HEK293T (cell line): ENCODE measurements at regions not wholly inside any gene's neighbourhood (a gene's known extent, or its start where the extent isn't known, plus 50 kb on each side); places are given as distances from the start of the nearest gene placed in this dataset.

Experiments
- CTCF ChIA-PET: fragments of 350-600 bp; formaldehyde crosslinking; extraction: SDS; loops from one replicate; lab custom pipeline; 2021; ENCODE audit warnings: antibody characterized with exemption, inconsistent platforms; lab: Yijun Ruan, JAX
- POLR2A ChIA-PET: fragments of 350-600 bp; formaldehyde crosslinking; extraction: SDS; loops from one replicate; lab custom pipeline; 2020; ENCODE audit warnings: antibody characterized with exemption, inconsistent platforms; lab: Yijun Ruan, JAX
- DNase-seq: peaks from one replicate; pipeline ENCODE4 v3.0.0; 2012; ENCODE audit warnings: mixed read lengths; ENCODE audit errors: extremely low spot score
- ARNT ChIP-seq: fragments of 450-650 bp; IDR thresholded peaks from 2 replicates; pipeline ENCODE4 v1.6.1; 2017; ENCODE audit warnings: mild to moderate bottlenecking
- BHLHE40 ChIP-seq: fragments of 450-650 bp; IDR thresholded peaks from 2 replicates; pipeline ENCODE4 v1.6.1; 2016; ENCODE audit warnings: mild to moderate bottlenecking, moderate library complexity, borderline replicate concordance
- CTBP1 ChIP-seq: fragments of 450-650 bp; IDR thresholded peaks from 2 replicates; pipeline ENCODE4 v1.6.1; 2016; ENCODE audit warnings: borderline replicate concordance
- ELF4 ChIP-seq: fragments of 450-650 bp; IDR thresholded peaks from 2 replicates; pipeline ENCODE4 v1.6.1; 2017; ENCODE audit warnings: antibody characterized with exemption
- FOXA1 ChIP-seq: fragments of 450-650 bp; IDR thresholded peaks from 2 replicates; pipeline ENCODE4 v1.6.1; 2016; ENCODE audit warnings: mild to moderate bottlenecking
- FOXK2 ChIP-seq: fragments of 450-650 bp; IDR thresholded peaks from 2 replicates; pipeline ENCODE4 v1.6.1; 2016; ENCODE audit warnings: mild to moderate bottlenecking
- FOXM1 ChIP-seq: fragments of 450-650 bp; IDR thresholded peaks from 2 replicates; pipeline ENCODE4 v1.6.1; 2017; ENCODE audit warnings: mild to moderate bottlenecking, borderline replicate concordance
- HDGF ChIP-seq: fragments of 450-650 bp; IDR thresholded peaks from 2 replicates; pipeline ENCODE4 v1.6.1; 2017; ENCODE audit warnings: antibody characterized with exemption, borderline replicate concordance
- L3MBTL2 ChIP-seq: fragments of 450-650 bp; conservative IDR thresholded peaks from 2 replicates; pipeline ENCODE4 v1.6.1; 2016; ENCODE audit warnings: mild to moderate bottlenecking
- LEF1 ChIP-seq: fragments of 450-650 bp; IDR thresholded peaks from 2 replicates; pipeline ENCODE4 v1.6.1; 2017; ENCODE audit warnings: mild to moderate bottlenecking, borderline replicate concordance
- NFRKB ChIP-seq: fragments of 450-650 bp; IDR thresholded peaks from 2 replicates; pipeline ENCODE4 v1.6.1; 2016; ENCODE audit warnings: mild to moderate bottlenecking, moderate library complexity
- PKNOX1 ChIP-seq: fragments of 450-650 bp; IDR thresholded peaks from 2 replicates; pipeline ENCODE4 v1.6.1; 2016
- SP1 ChIP-seq: fragments of 450-650 bp; IDR thresholded peaks from 2 replicates; pipeline ENCODE4 v1.6.1; 2017
- SUZ12 ChIP-seq: fragments of 450-650 bp; IDR thresholded peaks from 2 replicates; pipeline ENCODE4 v1.6.1; 2016; ENCODE audit warnings: mild to moderate bottlenecking
- TARDBP ChIP-seq: fragments of 450-650 bp; IDR thresholded peaks from 2 replicates; pipeline ENCODE4 v1.6.1; 2016
- ZNF384 ChIP-seq: fragments of 450-650 bp; IDR thresholded peaks from 2 replicates; pipeline ENCODE4 v1.6.1; 2016

DNA sequence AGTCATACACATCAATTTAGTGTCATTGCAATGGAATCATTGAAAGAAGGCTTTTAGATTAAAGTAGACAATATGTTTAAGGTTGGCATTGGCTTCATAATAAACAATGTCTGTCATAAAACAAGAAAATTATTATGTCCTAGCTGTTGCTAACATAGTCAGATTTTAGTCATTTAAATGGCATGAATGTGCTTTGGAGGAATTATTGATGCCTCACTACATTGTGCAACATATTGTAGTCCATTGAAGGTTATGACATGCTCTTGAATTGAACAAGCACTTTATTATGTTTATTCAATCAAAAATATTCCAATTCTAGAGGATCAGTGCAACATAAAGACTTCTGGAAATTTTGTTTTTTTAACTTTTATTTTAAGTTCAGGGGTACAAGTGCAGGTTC lies 489.8 kb upstream of the AMOT start:
- DNase-seq = no peak
- CTCF ChIA-PET = no interaction called here
- no peak for TF ChIP-seq SP1
- no peak for TF ChIP-seq NFRKB
- no peak for TF ChIP-seq TARDBP
- no peak for TF ChIP-seq FOXK2
- no peak for TF ChIP-seq CTBP1
- no peak for TF ChIP-seq ELF4
- no peak for TF ChIP-seq HDGF
- TF ChIP-seq PKNOX1 = no peak
- TF ChIP-seq LEF1 = no peak
- TF ChIP-seq L3MBTL2 = no peak
- no peak for TF ChIP-seq ZNF384
- no peak for TF ChIP-seq BHLHE40
- POLR2A ChIA-PET = no interaction called here

DNA sequence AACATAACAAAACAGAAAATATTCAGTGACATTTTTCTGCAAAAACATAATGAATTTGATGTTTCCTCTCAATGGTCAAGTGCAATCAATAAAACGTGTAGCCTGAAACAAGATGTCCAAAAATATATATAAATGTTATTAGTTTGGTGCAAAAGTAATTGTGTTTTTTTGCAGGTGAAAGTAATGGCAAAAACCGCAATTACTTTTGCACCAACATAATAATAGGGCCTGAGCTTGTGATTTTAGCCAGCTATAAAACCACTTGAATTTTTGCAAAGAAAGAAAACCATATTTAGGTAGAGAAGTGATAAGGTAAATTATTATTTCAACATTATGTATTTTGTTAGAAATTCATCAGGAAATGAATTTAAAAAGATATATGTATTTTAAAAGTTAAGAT lies 475.3 kb upstream of the AMOT start:
- ChIA-PET POLR2A (no interaction called here), CTCF (no interaction called here)
- no peak for DNase-seq
- TF ChIP-seq FOXM1 (no peak), ELF4 (peak; percentile 87)

GRCh38 chrX:113305496-113305895 lies 464.9 kb upstream of the AMOT start:
- no peak for TF ChIP-seq ELF4
- TF ChIP-seq FOXK2 = no peak
- no peak for TF ChIP-seq L3MBTL2
- no peak for TF ChIP-seq FOXA1
- DNase-seq = no peak
- ChIA-PET POLR2A (no interaction called here), CTCF (no interaction called here)

DNA sequence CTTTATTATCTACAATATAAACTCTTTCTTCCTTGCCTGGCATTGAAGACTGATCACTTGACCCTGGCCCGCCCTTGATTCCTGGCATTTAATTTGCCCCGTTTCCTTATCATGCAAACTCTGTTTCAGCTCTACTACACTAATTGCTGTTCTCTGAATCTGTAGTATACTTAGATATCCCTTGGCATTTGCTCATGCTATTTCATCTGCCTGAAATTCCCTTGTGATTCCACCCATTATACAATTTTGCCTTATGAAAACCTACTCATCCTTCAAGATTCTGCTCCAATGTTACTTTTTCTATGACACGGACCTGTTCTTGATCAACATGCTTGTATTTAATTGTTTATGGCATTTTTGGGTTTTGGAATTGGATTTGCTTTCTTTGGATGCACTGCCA lies 459.9 kb upstream of the AMOT start:
- TF ChIP-seq L3MBTL2 (no peak), FOXK2 (no peak), TARDBP (no peak), LEF1 (no peak), NFRKB (no peak), SUZ12 (no peak), FOXM1 (no peak), ZNF384 (no peak), BHLHE40 (no peak), ELF4 (no peak), CTBP1 (no peak), SP1 (no peak)
- DNase-seq = no peak
- ChIA-PET POLR2A (no interaction called here), CTCF (no interaction called here)

GRCh38 chrX:113297437-113297836 lies 456.8 kb upstream of the AMOT start:
- DNase-seq = no peak
- TF ChIP-seq ARNT (no peak), SUZ12 (no peak), FOXA1 (no peak), PKNOX1 (no peak), BHLHE40 (no peak), TARDBP (no peak), L3MBTL2 (no peak), FOXM1 (no peak), LEF1 (no peak), FOXK2 (no peak), HDGF (no peak)
- CTCF ChIA-PET = no interaction called here
- POLR2A ChIA-PET = no interaction called here

DNA sequence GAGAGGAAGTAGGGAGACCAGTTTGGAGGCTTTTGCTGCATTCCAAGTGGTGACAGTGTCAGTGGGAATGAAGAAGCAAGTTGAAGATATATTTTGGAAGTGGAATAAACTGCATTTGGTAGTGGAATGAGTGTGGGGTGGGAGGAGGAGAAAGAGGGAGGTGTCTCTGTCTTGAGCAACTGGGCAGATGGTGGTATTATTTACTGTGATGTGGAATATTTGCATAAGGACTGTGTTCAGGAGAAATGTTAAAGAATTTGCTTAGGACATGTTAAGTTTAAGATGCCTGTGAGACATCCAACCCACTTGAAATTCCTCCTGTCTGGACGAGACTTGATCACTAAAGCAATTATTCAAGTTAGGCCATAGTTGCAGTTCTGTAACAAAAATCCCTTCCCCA lies 448.9 kb upstream of the AMOT start:
- TF ChIP-seq FOXM1 (no peak), PKNOX1 (no peak), HDGF (no peak), ARNT (no peak), SUZ12 (no peak)
- ChIA-PET POLR2A (no interaction called here), CTCF (no interaction called here)
- DNase-seq = no peak

- DNase-seq = no peak
- TF ChIP-seq NFRKB (no peak), BHLHE40 (no peak), TARDBP (no peak), HDGF (no peak), FOXM1 (no peak), FOXK2 (no peak), SP1 (no peak), LEF1 (no peak), SUZ12 (no peak), ELF4 (no peak), ZNF384 (no peak), ARNT (no peak)
- ChIA-PET CTCF (no interaction called here), POLR2A (no interaction called here)
These were observed 447.1 kb upstream of the AMOT start for GRCh38 chrX:113287761-113288160.

DNA sequence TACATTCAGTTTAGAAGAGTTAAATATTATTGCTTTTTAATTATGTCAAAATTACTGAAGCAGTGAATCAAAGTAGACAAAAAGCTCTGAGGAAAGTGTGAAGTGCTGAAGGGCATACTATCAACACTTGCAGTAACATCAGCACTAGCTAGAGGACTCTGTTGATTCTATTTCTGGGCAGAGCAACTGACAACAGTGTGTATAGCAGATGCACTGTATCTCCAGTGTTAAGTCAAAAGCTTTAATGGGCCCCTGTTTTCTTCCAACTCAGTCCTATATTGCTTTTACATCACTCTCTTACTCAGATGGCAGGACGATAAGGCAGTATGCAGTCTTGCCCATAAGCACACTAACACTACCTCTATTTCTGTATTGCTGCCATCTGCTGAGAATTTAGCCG lies 435.2 kb upstream of the AMOT start:
- CTCF ChIA-PET = no interaction called here
- no peak for DNase-seq
- POLR2A ChIA-PET = no interaction called here
- TF ChIP-seq L3MBTL2 (no peak), FOXK2 (no peak), TARDBP (no peak), PKNOX1 (no peak), SUZ12 (no peak), HDGF (no peak), NFRKB (no peak), FOXM1 (no peak), ELF4 (no peak), CTBP1 (no peak), ARNT (no peak), LEF1 (no peak)
